Nephron (organoid): ENCODE measurements at regions not wholly inside any gene's neighbourhood (a gene's known extent, or its start where the extent isn't known, plus 50 kb on each side); places are given as distances from the start of the nearest gene placed in this dataset.
A peak's percentile ranks its signal among the peaks of the same experiment; 100 is the strongest.

Experiments used
- H3K27ac Mint-ChIP-seq, 3 experiments: 2 replicates each; pipeline ENCODE4 v1.8.0; 2020; ENCODE audit warnings: mixed read lengths in 3 of 3, mild to moderate bottlenecking in 2 of 3, moderate library complexity in 1 of 3
- H3K27me3 Mint-ChIP-seq: 2 replicates; pipeline ENCODE4 v1.8.0; 2021; ENCODE audit warnings: low read depth, mild to moderate bottlenecking, moderate library complexity, mixed read lengths
- H3K36me3 Mint-ChIP-seq: 2 replicates; pipeline ENCODE4 v1.8.0; 2020; ENCODE audit warnings: low read depth, mixed read lengths
- H3K4me1 Mint-ChIP-seq: 2 replicates; pipeline ENCODE4 v1.8.0; 2020; ENCODE audit warnings: mixed read lengths
- H3K4me3 Mint-ChIP-seq, 3 experiments: 2 replicates each; pipeline ENCODE4 v1.8.0; 2020; ENCODE audit warnings: mild to moderate bottlenecking in 3 of 3, mixed read lengths in 3 of 3, moderate library complexity in 2 of 3
- H3K9me3 Mint-ChIP-seq: 2 replicates; pipeline ENCODE4 v1.8.0; 2020; ENCODE audit warnings: mixed read lengths
- CTCF ChIP-seq, 3 experiments: fragments of 200-600 bp; sonication (generic); IDR thresholded peaks; one replicate each; pipeline ENCODE4 v1.5.0; 2021; ENCODE audit warnings: antibody characterized with exemption in 3 of 3; ENCODE audit not compliant: unreplicated experiment in 3 of 3

- H3K27ac Mint-ChIP-seq: peak overlapping the region; percentile 82 to 92 (median 87)
- TF ChIP-seq CTCF (IDR thresholded peaks at IDR 0.05; ENCODE audit: unreplicated experiment in 3 of 3): no peak
Measured at GRCh38 chr13:50365408-50366391, 350.5 kb downstream of the KCNRG start.

DNA sequence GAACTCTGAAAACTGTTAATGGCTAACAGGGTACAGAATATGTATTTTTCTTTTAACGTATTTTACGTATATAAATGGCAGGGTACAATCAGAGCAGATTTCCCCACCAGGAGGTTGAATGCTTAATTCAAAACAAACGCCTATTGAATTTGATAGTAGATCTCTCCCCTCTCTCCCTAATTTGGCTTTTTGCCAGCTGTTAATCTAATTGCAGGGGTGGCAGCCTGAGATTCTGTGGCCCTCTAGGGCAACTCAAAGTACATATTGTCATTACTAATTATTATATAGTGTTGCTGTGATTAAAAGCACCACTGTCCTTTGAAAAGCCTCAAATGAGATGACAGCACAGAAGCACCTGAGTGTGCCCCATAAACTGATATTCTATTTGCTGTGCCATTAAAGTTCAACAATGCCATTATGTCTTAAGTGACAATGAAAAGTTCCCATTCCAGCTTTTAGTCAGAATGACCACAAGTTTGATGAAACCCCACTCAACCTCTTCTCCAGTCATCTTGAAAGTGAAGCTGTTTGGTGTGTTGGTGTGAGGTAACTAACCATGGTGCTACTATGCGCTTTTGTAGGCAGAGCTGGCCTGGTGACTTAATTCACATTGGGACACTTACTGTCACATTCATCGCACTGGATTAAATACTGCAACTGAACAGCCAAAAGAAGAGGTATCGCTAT is 351.4 kb downstream of the KCNRG start:
- Mint-ChIP-seq H3K27ac (peak overlapping the region; percentile 82 to 92 (median 87)), H3K27me3 (no peaks in the 10 kb centered on the region), H3K4me1 (peaks cover 6% of the 10 kb centered on the region), H3K4me3 (no peak overlapping the region), H3K9me3 (no peaks in the 10 kb centered on the region), H3K36me3 (no peaks in the 10 kb centered on the region)
- TF ChIP-seq CTCF (IDR thresholded peaks at IDR 0.05; ENCODE audit: unreplicated experiment in 3 of 3): no peak

More at GRCh38 chr13:50365408-50366391, 350.5 kb downstream of the KCNRG start:
- H3K4me3 Mint-ChIP-seq: no peak overlapping the region
- H3K4me1 Mint-ChIP-seq: peaks cover 6% of the 10 kb centered on the region
- no peaks in the 10 kb centered on the region for H3K9me3 Mint-ChIP-seq
- H3K27me3 Mint-ChIP-seq: no peaks in the 10 kb centered on the region
- H3K36me3 Mint-ChIP-seq: no peaks in the 10 kb centered on the region

DNA sequence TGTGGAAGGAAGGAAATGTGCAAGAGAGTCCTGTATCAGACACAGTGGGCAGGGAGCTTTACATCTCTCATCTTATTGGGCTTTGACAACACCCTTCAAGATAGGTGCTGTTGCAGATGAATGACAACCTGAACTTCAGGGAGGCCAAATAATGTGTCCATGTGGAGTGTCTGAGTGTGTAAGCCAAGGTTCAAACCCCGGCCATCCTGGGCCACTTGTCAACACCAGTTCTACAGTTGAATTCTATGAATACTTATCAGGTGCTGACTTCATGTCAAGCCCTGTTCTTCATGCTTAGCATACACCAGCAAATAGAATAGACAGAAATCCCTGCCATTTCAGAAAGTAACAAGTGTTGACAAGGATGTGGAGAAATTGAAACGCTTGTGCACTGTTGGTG is 354.4 kb downstream of the KCNRG start:
- TF ChIP-seq CTCF (IDR thresholded peaks at IDR 0.05; ENCODE audit: unreplicated experiment in 3 of 3): no peak
- Mint-ChIP-seq H3K4me3 (no peak overlapping the region), H3K36me3 (no peaks in the 10 kb centered on the region), H3K27ac (no peak overlapping the region), H3K9me3 (no peaks in the 10 kb centered on the region), H3K4me1 (peaks cover 6% of the 10 kb centered on the region), H3K27me3 (no peaks in the 10 kb centered on the region)

- Mint-ChIP-seq H3K4me3 (no peak overlapping the region), H3K27ac (no peak overlapping the region), H3K27me3 (no peaks in the 10 kb centered on the region), H3K4me1 (peaks cover under 1% of the 10 kb centered on the region), H3K9me3 (no peaks in the 10 kb centered on the region), H3K36me3 (no peaks in the 10 kb centered on the region)
- no peak for TF ChIP-seq CTCF (IDR thresholded peaks at IDR 0.05; ENCODE audit: unreplicated experiment in 3 of 3)
Measured at GRCh38 chr13:50370303-50370950, 355.2 kb downstream of the KCNRG start.

- TF ChIP-seq CTCF (IDR thresholded peaks at IDR 0.05; ENCODE audit: unreplicated experiment in 3 of 3): no peak
- Mint-ChIP-seq H3K36me3 (peaks cover 5% of the 10 kb centered on the region), H3K9me3 (no peaks in the 10 kb centered on the region), H3K27ac (no peak overlapping the region), H3K4me3 (no peak overlapping the region), H3K27me3 (no peaks in the 10 kb centered on the region), H3K4me1 (peaks cover 14% of the 10 kb centered on the region)
Measured at GRCh38 chr13:50374517-50374916, 359.3 kb downstream of the KCNRG start.
